ENCODE measurements at regions not wholly inside any gene's neighbourhood (a gene's known extent, or its start where the extent isn't known, plus 50 kb on each side); places are given as distances from the start of the nearest gene placed in this dataset.
"Not testable (repeated sequence)": the region's sequence is repeated elsewhere in the genome, so short reads cannot be mapped to it uniquely, and the experiment has no call there.

- DNase-seq (ENCODE audit: low spot score), result no peak
Measured at GRCh38 chr14:28949503-28949902, 182.9 kb downstream of the FOXG1 start.

GRCh38 chr14:28952161-28952560 is 185.6 kb downstream of the FOXG1 start:
- DNase-seq (ENCODE audit: low spot score), result no peak

GRCh38 chr14:28952666-28953065 is 186.1 kb downstream of the FOXG1 start:
- DNase-seq (ENCODE audit: low spot score), result no peak

GRCh38 chr14:28953973-28954372 is 187.4 kb downstream of the FOXG1 start:
- DNase-seq (ENCODE audit: low spot score), result no peak

- no peak for DNase-seq (ENCODE audit: low spot score)
Measured at GRCh38 chr14:28966416-28967233, 200.0 kb downstream of the FOXG1 start.

GRCh38 chr14:28975084-28975483 is 208.5 kb downstream of the FOXG1 start:
- no peak for DNase-seq (ENCODE audit: low spot score)

GRCh38 chr14:28982228-28982627 is 215.6 kb downstream of the FOXG1 start:
- DNase-seq (ENCODE audit: low spot score), result no peak

GRCh38 chr14:28983279-28983678 is 216.7 kb downstream of the FOXG1 start:
- no peak for DNase-seq (ENCODE audit: low spot score)

- no peak for DNase-seq (ENCODE audit: low spot score)
Measured at GRCh38 chr14:28987516-28987915, 220.9 kb downstream of the FOXG1 start.

- not testable (repeated sequence) for DNase-seq (ENCODE audit: low spot score)
Measured at GRCh38 chr14:28997196-28997595, 230.6 kb downstream of the FOXG1 start.

GRCh38 chr14:28999656-29000055 is 233.1 kb downstream of the FOXG1 start:
- no peak for DNase-seq (ENCODE audit: low spot score)

- DNase-seq (ENCODE audit: low spot score), result no peak
Measured at GRCh38 chr14:29005647-29006046, 239.1 kb downstream of the FOXG1 start.

GRCh38 chr14:29007990-29008389 is 241.4 kb downstream of the FOXG1 start:
- DNase-seq (ENCODE audit: low spot score), result no peak

- peak; percentile 6 for DNase-seq (ENCODE audit: low spot score)
Measured at GRCh38 chr14:29016050-29016900, 249.7 kb downstream of the FOXG1 start.

GRCh38 chr14:29023505-29023904 is 256.9 kb downstream of the FOXG1 start:
- DNase-seq (ENCODE audit: low spot score), result not testable (repeated sequence)

GRCh38 chr14:29027441-29027840 is 260.9 kb downstream of the FOXG1 start:
- DNase-seq (ENCODE audit: low spot score), result not testable (repeated sequence)

- DNase-seq (ENCODE audit: low spot score), result not testable (repeated sequence)
Measured at GRCh38 chr14:29027941-29028705, 261.5 kb downstream of the FOXG1 start.

- peak; percentile 5 for DNase-seq (ENCODE audit: low spot score)
Measured at GRCh38 chr14:29028973-29029582, 262.5 kb downstream of the FOXG1 start.

GRCh38 chr14:29030121-29030520 is 263.5 kb downstream of the FOXG1 start:
- no peak for DNase-seq (ENCODE audit: low spot score)

GRCh38 chr14:29030970-29031369 is 264.4 kb downstream of the FOXG1 start:
- no peak for DNase-seq (ENCODE audit: low spot score)

GRCh38 chr14:29035134-29035533 is 268.5 kb downstream of the FOXG1 start:
- DNase-seq (ENCODE audit: low spot score), result no peak

GRCh38 chr14:29037411-29037810 is 270.8 kb downstream of the FOXG1 start:
- no peak for DNase-seq (ENCODE audit: low spot score)

Data from HuH-7 (cell line).